Stimulated activated effector memory CD8-positive, alpha-beta T cell treated with anti-CD3 and anti-CD28 coated beads, Interleukin-12 subunit alpha, Interleukin-12 subunit beta, amount 100 ng/mL, for 72 hours (primary cell): ENCODE measurements at regions not wholly inside any gene's neighbourhood (a gene's known extent, or its start where the extent isn't known, plus 50 kb on each side); places are given as distances from the start of the nearest gene placed in this dataset.

Experiments
- ATAC-seq: fragments of 150-1000 bp; cut with Tn5 transposase; 2 replicates; pipeline ENCODE4 v1.10.0; 2021
- DNase-seq, 2 donors: peaks; one replicate each; pipeline ENCODE4 v3.0.0; 2021 to 2022; ENCODE audit warnings: low spot score in 2 of 2
- H3K27ac Mint-ChIP-seq: one replicate; pipeline ENCODE4 v1.8.0; 2022; ENCODE audit warnings: mild to moderate bottlenecking, mixed read lengths
- H3K36me3 Mint-ChIP-seq: one replicate; pipeline ENCODE4 v1.8.0; 2022; ENCODE audit warnings: mild to moderate bottlenecking, mixed read lengths
- H3K4me1 Mint-ChIP-seq: one replicate; pipeline ENCODE4 v1.8.0; 2022; ENCODE audit warnings: mixed read lengths
- H3K4me3 Mint-ChIP-seq: one replicate; pipeline ENCODE4 v1.8.0; 2022; ENCODE audit warnings: mild to moderate bottlenecking, mixed read lengths
- H3K9me3 Mint-ChIP-seq: one replicate; pipeline ENCODE4 v1.8.0; 2022; ENCODE audit warnings: mixed read lengths

DNA sequence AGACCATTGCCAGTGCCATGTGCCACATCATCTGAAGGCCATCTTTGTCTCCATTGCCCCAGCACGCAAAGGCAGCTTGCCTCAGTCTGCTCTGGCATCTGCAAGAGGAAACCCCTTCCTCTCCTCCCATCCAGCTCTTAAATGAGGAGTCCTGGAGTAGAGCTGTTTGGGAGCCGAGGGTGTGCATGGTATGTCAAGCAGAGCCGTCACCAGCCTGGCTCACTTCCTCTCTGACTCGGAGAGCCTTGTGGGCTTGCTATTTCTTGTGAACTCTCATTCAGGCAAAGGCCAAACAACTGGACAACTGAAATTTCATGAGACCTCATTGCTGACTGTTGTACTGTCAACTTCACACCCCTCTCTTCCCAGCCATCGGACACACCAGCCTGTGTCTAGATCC, 143.9 kb downstream of the SIPA1L2 start:
- Mint-ChIP-seq H3K27ac (no peak overlapping the region), H3K4me1 (no peaks in the 10 kb centered on the region), H3K4me3 (no peak overlapping the region), H3K36me3 (peaks cover 27% of the 10 kb centered on the region), H3K9me3 (no peaks in the 10 kb centered on the region)
- ATAC-seq (no peak), DNase-seq (no peak)

DNA sequence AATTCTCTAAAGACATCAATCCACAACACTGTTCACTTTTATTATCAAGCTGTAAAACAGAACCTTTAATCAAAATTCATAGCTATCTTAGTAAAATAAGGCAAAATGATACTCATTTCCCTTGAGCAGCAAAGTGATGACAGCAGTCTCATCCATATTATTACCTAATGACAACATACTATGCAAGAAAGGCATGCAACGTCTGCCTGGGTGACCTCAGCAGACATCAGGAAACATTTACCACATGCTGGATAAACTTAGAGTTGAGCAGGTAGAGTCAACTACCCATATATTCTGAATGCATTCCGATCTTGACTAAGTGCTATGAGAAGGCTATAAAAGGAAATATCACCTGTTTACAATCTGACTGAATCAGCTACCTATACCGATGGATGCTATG, 145.1 kb downstream of the SIPA1L2 start:
- ATAC-seq (no peak), DNase-seq (no peak)
- Mint-ChIP-seq H3K4me1 (no peaks in the 10 kb centered on the region), H3K4me3 (no peak overlapping the region), H3K27ac (no peak overlapping the region), H3K36me3 (peaks cover 27% of the 10 kb centered on the region), H3K9me3 (no peaks in the 10 kb centered on the region)

DNA sequence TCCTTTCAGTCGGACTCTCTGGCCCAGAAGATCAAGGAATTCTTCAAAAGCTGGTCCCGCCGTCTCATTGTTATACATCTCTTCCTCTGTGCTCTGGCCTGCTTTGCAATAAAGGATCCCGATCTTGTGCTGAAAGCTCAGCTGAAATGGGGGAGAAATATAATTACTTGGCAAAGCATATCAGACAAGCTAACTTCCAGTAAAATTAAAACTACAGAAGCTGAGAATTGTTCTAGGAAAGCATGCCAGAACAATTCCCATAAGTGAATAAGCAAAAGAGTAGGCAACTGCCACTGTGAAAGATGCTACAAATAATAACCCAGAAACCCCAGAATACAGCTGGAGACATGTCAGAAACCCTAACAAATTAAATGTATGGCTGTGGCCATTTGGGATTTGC, 146.1 kb downstream of the SIPA1L2 start:
- no peak for ATAC-seq
- peaks cover 22% of the 10 kb centered on the region for H3K36me3 Mint-ChIP-seq

DNA sequence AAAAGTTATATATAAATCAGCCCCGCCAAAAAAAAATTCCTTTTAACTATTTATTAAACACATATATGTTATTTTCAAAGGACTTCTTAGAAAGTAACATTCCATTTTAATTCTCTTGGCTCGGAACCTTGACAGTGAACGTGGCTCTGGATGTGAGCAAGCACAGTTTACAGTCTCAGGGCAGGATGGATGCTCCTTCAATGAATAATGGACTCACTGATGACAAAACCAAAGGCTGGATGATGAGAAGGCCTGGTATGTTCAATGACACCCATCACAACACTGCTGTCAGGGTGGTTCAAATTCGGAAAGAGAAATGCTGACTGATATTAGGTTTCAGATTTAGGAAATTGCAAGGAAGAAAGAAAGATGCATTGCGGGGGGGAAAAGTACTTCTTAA, 148.8 kb downstream of the SIPA1L2 start:
- Mint-ChIP-seq H3K4me1 (no peaks in the 10 kb centered on the region), H3K4me3 (no peak overlapping the region), H3K36me3 (peaks cover 22% of the 10 kb centered on the region), H3K27ac (no peak overlapping the region), H3K9me3 (no peaks in the 10 kb centered on the region)
- DNase-seq (no peak), ATAC-seq (no peak)

More for the DNA sequence above, 146.1 kb downstream of the SIPA1L2 start:
- Mint-ChIP-seq H3K4me3 (no peak overlapping the region), H3K4me1 (no peaks in the 10 kb centered on the region), H3K9me3 (no peaks in the 10 kb centered on the region), H3K27ac (no peak overlapping the region)
- DNase-seq: no peak

DNA sequence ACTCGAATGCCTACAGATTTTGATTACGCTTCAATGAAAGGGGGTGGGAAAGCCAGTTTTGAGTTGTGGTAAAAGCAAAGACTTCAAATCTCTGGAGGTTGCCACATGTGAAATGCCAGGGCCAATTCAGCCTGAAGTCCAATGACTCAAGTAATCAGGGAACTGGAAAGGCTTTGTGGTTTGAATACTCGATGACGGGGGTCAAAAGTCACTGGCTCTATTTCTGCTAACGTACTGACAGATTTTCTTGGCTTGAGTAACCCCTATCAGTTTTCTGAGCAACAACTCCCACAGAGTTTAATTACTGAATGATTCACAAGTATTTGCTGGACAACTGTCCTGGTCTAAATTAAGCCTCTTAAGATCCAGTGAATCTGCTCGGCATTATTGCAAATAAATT, 152.2 kb downstream of the SIPA1L2 start:
- ATAC-seq (no peak), DNase-seq (no peak)
- no peak overlapping the region for H3K27ac Mint-ChIP-seq
- no peaks in the 10 kb centered on the region for H3K9me3 Mint-ChIP-seq
- H3K4me3 Mint-ChIP-seq: no peak overlapping the region
- peaks cover 12% of the 10 kb centered on the region for H3K36me3 Mint-ChIP-seq
- H3K4me1 Mint-ChIP-seq: peaks cover 5% of the 10 kb centered on the region

DNA sequence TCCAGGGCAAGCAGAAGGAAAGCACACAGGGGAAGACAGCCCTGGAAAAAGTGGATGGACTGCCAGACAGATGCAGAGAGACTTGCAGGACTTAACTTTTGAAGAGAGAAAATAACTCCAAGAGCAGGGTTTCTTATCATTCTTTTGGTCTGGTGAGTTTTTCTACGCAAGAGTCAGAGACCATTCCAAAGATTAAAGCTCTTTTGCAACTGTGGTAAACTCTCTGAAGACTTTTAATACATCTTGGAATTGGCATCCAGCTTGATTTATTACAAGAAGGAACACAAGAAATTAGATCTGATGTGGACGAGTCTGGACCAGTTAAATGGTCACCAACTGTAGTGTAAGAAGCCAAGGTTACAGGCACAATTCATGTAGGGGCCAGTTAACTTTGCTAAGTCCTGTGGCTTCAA, 153.4 kb downstream of the SIPA1L2 start:
- ATAC-seq (no peak), DNase-seq (no peak)
- no peak overlapping the region for H3K4me3 Mint-ChIP-seq
- H3K9me3 Mint-ChIP-seq: no peaks in the 10 kb centered on the region
- peaks cover under 1% of the 10 kb centered on the region for H3K36me3 Mint-ChIP-seq
- peaks cover 13% of the 10 kb centered on the region for H3K4me1 Mint-ChIP-seq
- H3K27ac Mint-ChIP-seq: no peak overlapping the region

DNA sequence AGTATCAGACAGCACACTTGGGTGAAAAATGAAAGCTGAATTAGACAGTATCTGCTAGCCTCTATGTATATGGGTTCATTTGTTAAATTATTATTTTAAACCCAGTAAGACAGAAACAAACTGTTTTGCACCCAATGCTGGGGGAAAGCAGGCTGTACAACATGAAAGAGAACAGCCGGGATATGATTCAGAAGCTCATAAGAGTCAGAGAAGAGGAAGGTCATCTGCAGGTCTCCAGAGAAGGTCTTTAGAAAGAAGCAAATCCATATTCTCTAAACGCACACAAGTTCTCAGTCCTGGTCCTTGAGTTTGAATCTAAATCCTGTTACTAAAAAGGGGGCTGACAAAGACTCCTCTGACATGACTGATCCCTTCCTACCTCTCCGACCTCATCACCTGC, 155.1 kb downstream of the SIPA1L2 start:
- Mint-ChIP-seq H3K9me3 (no peaks in the 10 kb centered on the region), H3K4me1 (peaks cover 18% of the 10 kb centered on the region), H3K36me3 (no peaks in the 10 kb centered on the region), H3K4me3 (no peak overlapping the region), H3K27ac (no peak overlapping the region)
- DNase-seq: no peak
- no peak for ATAC-seq

DNA sequence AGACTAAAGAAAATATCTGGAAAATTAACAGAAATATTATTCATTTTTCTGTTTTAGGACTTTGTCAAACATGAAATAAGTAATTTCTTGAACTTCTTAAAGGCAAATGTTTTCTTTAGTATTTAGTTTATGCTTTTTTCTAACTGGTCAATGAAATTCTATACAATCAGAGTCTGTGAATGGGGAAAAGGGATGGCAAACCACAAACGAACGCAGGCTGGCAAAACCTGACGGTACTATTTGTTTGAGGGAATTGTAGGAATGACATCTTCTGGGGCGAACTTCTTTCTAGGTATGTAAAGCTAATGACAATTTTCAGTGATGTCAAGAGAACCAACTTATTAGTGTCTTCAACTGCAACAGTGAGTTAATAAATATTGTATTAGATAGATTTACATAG, 156.0 kb downstream of the SIPA1L2 start:
- DNase-seq: no peak

DNA sequence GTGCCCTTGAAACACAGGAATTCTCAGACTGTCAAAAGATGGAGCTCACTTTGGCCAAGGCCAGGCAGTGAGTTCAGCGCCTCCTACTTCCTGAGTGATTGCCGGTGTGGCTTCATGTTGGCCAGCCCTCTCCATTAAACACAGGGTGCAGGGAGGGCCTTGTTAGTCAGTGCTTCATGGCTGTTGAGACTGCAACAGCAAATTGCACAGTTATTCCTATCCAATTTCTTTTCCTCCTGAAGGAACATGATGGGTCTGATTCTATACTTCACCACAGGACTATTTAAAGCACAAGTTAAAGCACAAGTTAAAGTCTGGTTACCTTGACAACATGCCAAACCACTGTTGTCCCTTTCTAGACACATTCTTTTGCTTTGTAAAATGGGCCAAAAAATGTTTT, 156.6 kb downstream of the SIPA1L2 start:
- H3K27ac Mint-ChIP-seq: no peak overlapping the region
- H3K9me3 Mint-ChIP-seq: no peaks in the 10 kb centered on the region
- H3K4me3 Mint-ChIP-seq: no peak overlapping the region
- DNase-seq (no peak), ATAC-seq (no peak)
- H3K4me1 Mint-ChIP-seq: peaks cover 18% of the 10 kb centered on the region
- H3K36me3 Mint-ChIP-seq: no peaks in the 10 kb centered on the region

More for the DNA sequence above, 156.0 kb downstream of the SIPA1L2 start:
- Mint-ChIP-seq H3K4me3 (no peak overlapping the region), H3K4me1 (peaks cover 18% of the 10 kb centered on the region), H3K9me3 (no peaks in the 10 kb centered on the region), H3K27ac (no peak overlapping the region), H3K36me3 (no peaks in the 10 kb centered on the region)
- no peak for ATAC-seq

DNA sequence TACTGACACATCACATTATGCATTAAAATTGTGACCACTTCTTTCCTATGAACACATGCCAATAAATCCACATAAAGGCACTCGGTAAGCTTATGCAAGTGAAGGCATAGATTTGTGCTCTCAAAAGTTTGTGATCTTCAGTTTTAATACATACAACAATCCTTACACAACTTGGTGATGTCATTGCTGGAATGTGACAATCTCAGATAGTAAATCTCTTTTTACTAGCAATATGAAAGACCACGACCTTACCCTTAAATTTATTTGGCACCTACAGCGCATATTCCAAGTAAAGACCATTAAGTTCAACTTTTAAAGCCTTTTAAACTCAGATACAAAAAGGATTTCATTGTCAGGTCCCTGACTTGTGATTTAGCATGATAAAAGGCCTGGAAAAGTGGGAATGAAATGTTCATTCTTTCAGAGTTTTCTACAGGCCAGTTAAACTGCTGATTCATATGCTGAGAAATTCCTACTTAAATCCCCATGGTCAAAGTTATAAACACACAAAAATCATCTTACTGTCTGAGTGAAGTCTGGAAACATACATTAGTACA, 157.4 kb downstream of the SIPA1L2 start:
- H3K27ac Mint-ChIP-seq: no peak overlapping the region
- no peaks in the 10 kb centered on the region for H3K9me3 Mint-ChIP-seq
- peaks cover 24% of the 10 kb centered on the region for H3K4me1 Mint-ChIP-seq
- no peak overlapping the region for H3K4me3 Mint-ChIP-seq
- no peak for DNase-seq
- ATAC-seq: no peak
- H3K36me3 Mint-ChIP-seq: no peaks in the 10 kb centered on the region

DNA sequence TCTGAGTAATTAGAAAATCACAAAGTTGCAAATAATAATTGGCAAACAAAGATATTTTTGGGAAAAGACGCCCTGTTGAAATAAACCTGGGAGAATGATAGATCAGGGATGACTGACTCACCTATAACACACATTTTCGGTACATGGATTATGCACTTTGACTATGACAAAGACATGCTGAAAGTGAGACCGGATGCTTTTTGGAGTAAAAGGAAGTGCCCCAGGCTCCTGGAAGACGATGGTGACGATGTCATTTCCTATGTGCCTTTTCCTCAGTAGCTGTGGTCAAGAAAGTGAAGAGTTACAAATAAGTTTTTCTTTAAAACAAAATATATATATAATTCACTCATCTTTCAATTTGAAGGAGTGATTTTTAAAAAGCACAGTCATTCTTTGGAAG, 158.7 kb downstream of the SIPA1L2 start:
- peaks cover 27% of the 10 kb centered on the region for H3K4me1 Mint-ChIP-seq
- H3K9me3 Mint-ChIP-seq: no peaks in the 10 kb centered on the region
- no peaks in the 10 kb centered on the region for H3K36me3 Mint-ChIP-seq
- no peak for ATAC-seq
- no peak overlapping the region for H3K27ac Mint-ChIP-seq
- no peak for DNase-seq
- H3K4me3 Mint-ChIP-seq: no peak overlapping the region

DNA sequence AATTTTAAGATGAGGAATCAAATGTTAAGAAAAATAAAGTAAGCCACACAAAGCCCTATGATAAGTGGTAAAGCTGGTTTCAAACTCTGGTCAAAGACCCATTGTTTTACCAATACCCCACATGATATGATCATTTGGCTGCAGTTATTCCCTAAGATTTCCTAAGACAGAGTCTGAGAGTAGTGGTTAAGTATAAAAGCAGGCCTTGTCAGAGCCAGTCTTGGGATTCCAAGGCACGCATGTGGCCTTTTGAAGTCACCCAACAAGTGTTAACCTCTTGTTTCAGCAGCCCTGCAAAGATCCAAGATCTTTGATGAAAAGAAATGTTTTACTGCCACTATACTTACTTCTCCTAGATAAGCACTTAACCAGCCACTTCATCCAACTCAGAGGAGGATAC, 159.2 kb downstream of the SIPA1L2 start:
- Mint-ChIP-seq H3K36me3 (no peaks in the 10 kb centered on the region), H3K4me1 (peaks cover 27% of the 10 kb centered on the region), H3K27ac (no peak overlapping the region), H3K4me3 (no peak overlapping the region), H3K9me3 (no peaks in the 10 kb centered on the region)
- DNase-seq (no peak), ATAC-seq (no peak)

DNA sequence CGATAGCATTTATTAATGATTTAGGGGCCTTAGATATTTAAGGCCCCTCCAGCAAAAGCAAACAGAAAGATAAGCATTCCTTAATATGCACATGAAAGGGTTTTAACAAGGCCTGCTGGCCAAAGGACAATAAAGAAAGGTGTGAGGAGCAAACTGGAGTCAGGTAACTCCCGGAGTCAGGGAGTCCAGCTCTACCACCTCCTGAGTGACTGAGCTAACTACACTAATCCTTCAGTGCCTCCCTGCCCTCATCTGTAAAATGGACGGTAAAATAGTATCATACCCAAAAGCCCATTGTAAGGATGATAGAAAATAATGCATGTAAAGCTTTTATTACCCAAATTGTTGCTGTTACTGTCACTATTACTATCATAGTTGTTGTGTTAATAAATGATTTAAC, 161.7 kb downstream of the SIPA1L2 start:
- no peak overlapping the region for H3K27ac Mint-ChIP-seq

DNA sequence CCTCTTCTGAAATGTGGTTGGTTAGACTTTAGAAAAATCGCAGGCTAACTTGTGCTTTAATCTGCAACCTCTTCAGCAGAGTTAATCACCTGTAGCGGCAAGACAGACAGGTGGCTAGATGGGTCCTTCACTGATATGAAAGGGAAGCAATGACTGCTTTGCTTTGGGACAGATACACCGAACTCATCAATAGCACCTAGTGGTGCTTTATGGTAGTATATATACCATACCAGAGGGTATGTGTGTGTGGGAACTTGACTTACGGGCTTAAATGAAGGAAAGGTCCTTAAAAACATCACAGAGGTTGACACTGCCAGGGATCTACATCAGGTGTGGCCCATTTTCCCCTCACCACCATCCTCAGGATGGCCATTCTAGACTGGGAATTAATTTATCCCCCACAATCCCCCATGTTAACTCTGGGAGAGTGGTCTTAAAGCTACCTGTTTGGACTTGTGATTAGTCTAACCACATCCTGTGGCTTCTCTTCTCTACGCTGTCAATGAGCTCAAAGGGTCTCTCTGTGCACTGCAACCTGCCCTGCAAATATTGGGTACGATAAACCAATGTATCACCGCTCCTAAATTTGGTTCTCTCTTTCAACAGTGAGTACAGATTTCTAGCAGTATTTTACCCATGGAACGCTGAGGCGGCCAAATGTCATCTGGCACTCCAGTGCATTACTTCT, 162.7 kb downstream of the SIPA1L2 start:
- Mint-ChIP-seq H3K9me3 (no peaks in the 10 kb centered on the region), H3K4me1 (peaks cover 20% of the 10 kb centered on the region), H3K36me3 (peaks cover 13% of the 10 kb centered on the region), H3K4me3 (no peak overlapping the region), H3K27ac (no peak overlapping the region)
- ATAC-seq (no peak), DNase-seq (no peak)

More for the DNA sequence above, 161.7 kb downstream of the SIPA1L2 start:
- DNase-seq (no peak), ATAC-seq (no peak)
- H3K4me1 Mint-ChIP-seq: peaks cover 22% of the 10 kb centered on the region
- no peaks in the 10 kb centered on the region for H3K9me3 Mint-ChIP-seq
- no peak overlapping the region for H3K4me3 Mint-ChIP-seq
- H3K36me3 Mint-ChIP-seq: peaks cover 13% of the 10 kb centered on the region

DNA sequence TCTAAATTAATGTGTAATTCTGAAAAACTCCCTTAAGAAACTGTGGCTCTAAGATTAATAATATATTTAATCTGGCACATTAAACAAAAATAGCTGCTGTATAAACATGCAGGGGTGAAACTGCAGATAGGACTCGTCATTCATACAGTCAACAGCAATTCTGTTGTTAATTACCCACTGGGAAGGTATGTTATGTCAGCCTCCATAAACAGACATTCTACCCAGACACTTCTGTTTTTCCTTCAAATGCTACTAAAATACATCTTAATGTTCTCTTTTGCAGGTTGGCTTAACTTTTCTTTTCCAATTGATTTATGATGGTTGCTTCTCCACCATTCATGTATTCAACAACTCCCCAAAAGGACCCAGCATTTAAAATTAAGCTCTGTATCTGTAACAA, 165.6 kb downstream of the SIPA1L2 start:
- DNase-seq: no peak
- ATAC-seq: no peak
- Mint-ChIP-seq H3K4me3 (no peak overlapping the region), H3K36me3 (peaks cover 13% of the 10 kb centered on the region), H3K9me3 (no peaks in the 10 kb centered on the region), H3K27ac (no peak overlapping the region), H3K4me1 (peaks cover 11% of the 10 kb centered on the region)

DNA sequence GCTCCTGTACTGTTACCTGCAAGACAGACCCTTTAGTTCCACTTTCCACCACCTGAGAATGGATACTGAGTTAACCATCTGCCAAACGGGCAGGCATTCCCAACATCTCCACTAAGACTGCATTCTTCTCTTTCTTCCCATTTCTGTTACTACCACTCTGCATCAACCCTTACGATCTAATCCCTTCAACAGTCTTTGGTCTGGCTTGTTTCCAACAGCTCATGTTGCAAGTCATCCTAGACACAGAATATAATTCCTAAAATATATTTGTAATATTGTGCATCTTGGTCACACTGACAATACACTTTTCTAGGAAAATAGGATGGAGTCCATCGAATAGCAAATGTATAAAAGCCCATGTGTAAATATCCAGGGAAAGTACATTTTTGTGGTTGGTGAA, 166.7 kb downstream of the SIPA1L2 start:
- Mint-ChIP-seq H3K4me3 (no peak overlapping the region), H3K36me3 (peaks cover 13% of the 10 kb centered on the region), H3K9me3 (no peaks in the 10 kb centered on the region), H3K27ac (no peak overlapping the region), H3K4me1 (peaks cover 18% of the 10 kb centered on the region)
- ATAC-seq (no peak), DNase-seq (no peak)
